Islet of Langerhans (tissue), 1 donor: ENCODE measurements at regions not wholly inside any gene's neighbourhood (a gene's known extent, or its start where the extent isn't known, plus 50 kb on each side); places are given as distances from the start of the nearest gene placed in this dataset.
"Not testable (repeated sequence)": the region's sequence is repeated elsewhere in the genome, so short reads cannot be mapped to it uniquely, and the experiment has no call there.

ENCODE experiments used
- FAIRE-seq: peaks from one replicate; lab custom pipeline; 2011; peaks lifted over from hg19 to GRCh38; lab: Jason Lieb, UNC

GRCh38 chrX:112577146-112577545 is 102.6 kb downstream of the LHFPL1 start:
- FAIRE-seq, result no peak

- no peak for FAIRE-seq
Observed at GRCh38 chrX:112571388-112571787, 108.3 kb downstream of the LHFPL1 start.

GRCh38 chrX:112555831-112556230 is 123.9 kb downstream of the LHFPL1 start:
- FAIRE-seq, result no peak

GRCh38 chrX:112545051-112545450 is 134.7 kb downstream of the LHFPL1 start:
- FAIRE-seq, result no peak

GRCh38 chrX:112536544-112536943 is 143.2 kb downstream of the LHFPL1 start:
- no peak for FAIRE-seq

- no peak for FAIRE-seq
Observed at GRCh38 chrX:112527903-112528302, 151.8 kb downstream of the LHFPL1 start.

GRCh38 chrX:112521676-112522075 is 158.1 kb downstream of the LHFPL1 start:
- FAIRE-seq, result no peak

- no peak for FAIRE-seq
Observed at GRCh38 chrX:112520124-112520523, 159.6 kb downstream of the LHFPL1 start.

GRCh38 chrX:112513154-112513553 is 166.6 kb downstream of the LHFPL1 start:
- FAIRE-seq, result no peak

GRCh38 chrX:112512509-112512908 is 167.2 kb downstream of the LHFPL1 start:
- FAIRE-seq, result no peak

GRCh38 chrX:112510629-112511028 is 169.1 kb downstream of the LHFPL1 start:
- no peak for FAIRE-seq

- no peak for FAIRE-seq
Observed at GRCh38 chrX:112477653-112478052, 202.1 kb downstream of the LHFPL1 start.

- FAIRE-seq, result no peak
Observed at GRCh38 chrX:112473654-112474053, 206.1 kb downstream of the LHFPL1 start.

- FAIRE-seq, result no peak
Observed at GRCh38 chrX:112470551-112470950, 209.2 kb downstream of the LHFPL1 start.

- FAIRE-seq, result not testable (repeated sequence)
Observed at GRCh38 chrX:112461949-112462450, 217.7 kb downstream of the LHFPL1 start.

GRCh38 chrX:112457788-112458187 is 221.9 kb downstream of the LHFPL1 start:
- no peak for FAIRE-seq

- FAIRE-seq, result no peak
Observed at GRCh38 chrX:112450810-112451209, 228.9 kb downstream of the LHFPL1 start.

- no peak for FAIRE-seq
Observed at GRCh38 chrX:112440277-112440676, 239.5 kb downstream of the LHFPL1 start.

GRCh38 chrX:112424166-112424565 is 255.6 kb downstream of the LHFPL1 start:
- no peak for FAIRE-seq

GRCh38 chrX:112391313-112391712 is 288.4 kb downstream of the LHFPL1 start:
- FAIRE-seq, result no peak

GRCh38 chrX:112381649-112382298 is 298.0 kb downstream of the LHFPL1 start:
- FAIRE-seq, result not testable (repeated sequence)

GRCh38 chrX:112380541-112381278 is 298.1 kb upstream of the TRPC5 start:
- no peak for FAIRE-seq

GRCh38 chrX:112377481-112377880 is 294.9 kb upstream of the TRPC5 start:
- FAIRE-seq, result no peak

GRCh38 chrX:112368371-112368770 is 285.8 kb upstream of the TRPC5 start:
- no peak for FAIRE-seq
